ENCODE measurements at regions not wholly inside any gene's neighbourhood (a gene's known extent, or its start where the extent isn't known, plus 50 kb on each side); places are given as distances from the start of the nearest gene placed in this dataset.
A peak's percentile ranks its signal among the peaks of the same experiment; 100 is the strongest.

GRCh38 chr10:113987805-113988204 is 55.9 kb upstream of the ADRB1 start:
- Histone ChIP-seq H3K9me3 (ENCODE audit: control insufficient read depth in 4 of 4, low read length in 3 of 4) (no peaks in the 10 kb centered on the region), H3K4me1 (ENCODE audit: control insufficient read depth in 4 of 4, insufficient read depth in 4 of 4, low read length in 3 of 4) (peaks cover 0 to 4% (median 0%) of the 10 kb centered on the region in 4 donors), H3K27ac (ENCODE audit: low read depth in 1 of 2, low read length in 2 of 2) (no peak overlapping the region), H3K27me3 (ENCODE audit: control insufficient read depth in 4 of 4, insufficient read depth in 4 of 4, low read length in 3 of 4) (no peaks in the 10 kb centered on the region), H3K4me3 (ENCODE audit: low read depth in 1 of 3, low read length in 3 of 3) (no peak overlapping the region), H3K9ac (ENCODE audit: low read depth in 1 of 2, low read length in 2 of 2) (no peak overlapping the region), H3K36me3 (ENCODE audit: control insufficient read depth in 4 of 4, insufficient read depth in 3 of 4, low read depth in 1 of 4, low read length in 3 of 4) (no peaks in the 10 kb centered on the region)
- DNase-seq (ENCODE audit: low spot score): no peak
- 85% methylated on average over 2 of the region's 2 CpGs for WGBS
- TF ChIP-seq JUND (IDR thresholded peaks at IDR 0.05) (peak in 1 of 2 donors; percentile 72), YY1 (IDR thresholded peaks at IDR 0.05) (no peak)

- Histone ChIP-seq H3K9me3 (ENCODE audit: control insufficient read depth in 4 of 4, low read length in 3 of 4) (no peaks in the 10 kb centered on the region), H3K4me3 (ENCODE audit: low read depth in 1 of 3, low read length in 3 of 3) (no peak overlapping the region), H3K27ac (ENCODE audit: low read depth in 1 of 2, low read length in 2 of 2) (no peak overlapping the region), H3K36me3 (ENCODE audit: control insufficient read depth in 4 of 4, insufficient read depth in 3 of 4, low read depth in 1 of 4, low read length in 3 of 4) (no peaks in the 10 kb centered on the region), H3K9ac (ENCODE audit: low read depth in 1 of 2, low read length in 2 of 2) (no peak overlapping the region), H3K27me3 (ENCODE audit: control insufficient read depth in 4 of 4, insufficient read depth in 4 of 4, low read length in 3 of 4) (no peaks in the 10 kb centered on the region), H3K4me1 (ENCODE audit: control insufficient read depth in 4 of 4, insufficient read depth in 4 of 4, low read length in 3 of 4) (peaks cover 0 to 4% (median 0%) of the 10 kb centered on the region in 4 donors)
- WGBS: 95% methylated on average over 3 of the region's 3 CpGs
- TF ChIP-seq EGR1 (IDR thresholded peaks at IDR 0.05; ENCODE audit: low read depth in 2 of 2) (no peak), RAD21 (IDR thresholded peaks at IDR 0.05) (no peak), JUND (IDR thresholded peaks at IDR 0.05) (no peak), HNF4A (conservative IDR thresholded peaks at IDR 0.05) (no peak), FOXA2 (IDR thresholded peaks at IDR 0.05) (no peak), HNF4G (IDR thresholded peaks at IDR 0.05) (no peak), TAF1 (conservative IDR thresholded peaks at IDR 0.05) (no peak), NR2F2 (IDR thresholded peaks at IDR 0.05) (no peak), MAX (IDR thresholded peaks at IDR 0.05) (no peak), GABPA (IDR thresholded peaks at IDR 0.05 in 1 of 2, conservative IDR thresholded peaks at IDR 0.05 in 1 of 2) (no peak), CTCF (IDR thresholded peaks at IDR 0.05; ENCODE audit: low read depth, low read length, missing input control) (no peak), YY1 (IDR thresholded peaks at IDR 0.05) (no peak), ZBTB33 (IDR thresholded peaks at IDR 0.05) (no peak), RXRA (IDR thresholded peaks at IDR 0.05) (no peak), FOXA1 (IDR thresholded peaks at IDR 0.05) (no peak), SP1 (IDR thresholded peaks at IDR 0.05) (no peak)
- TF ChIP-seq, protein P1, sequence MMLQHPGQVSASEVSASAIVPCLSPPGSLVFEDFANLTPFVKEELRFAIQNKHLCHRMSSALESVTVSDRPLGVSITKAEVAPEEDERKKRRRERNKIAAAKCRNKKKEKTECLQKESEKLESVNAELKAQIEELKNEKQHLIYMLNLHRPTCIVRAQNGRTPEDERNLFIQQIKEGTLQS (IDR thresholded peaks at IDR 0.05): no peak
- TF ChIP-seq, protein P2, sequence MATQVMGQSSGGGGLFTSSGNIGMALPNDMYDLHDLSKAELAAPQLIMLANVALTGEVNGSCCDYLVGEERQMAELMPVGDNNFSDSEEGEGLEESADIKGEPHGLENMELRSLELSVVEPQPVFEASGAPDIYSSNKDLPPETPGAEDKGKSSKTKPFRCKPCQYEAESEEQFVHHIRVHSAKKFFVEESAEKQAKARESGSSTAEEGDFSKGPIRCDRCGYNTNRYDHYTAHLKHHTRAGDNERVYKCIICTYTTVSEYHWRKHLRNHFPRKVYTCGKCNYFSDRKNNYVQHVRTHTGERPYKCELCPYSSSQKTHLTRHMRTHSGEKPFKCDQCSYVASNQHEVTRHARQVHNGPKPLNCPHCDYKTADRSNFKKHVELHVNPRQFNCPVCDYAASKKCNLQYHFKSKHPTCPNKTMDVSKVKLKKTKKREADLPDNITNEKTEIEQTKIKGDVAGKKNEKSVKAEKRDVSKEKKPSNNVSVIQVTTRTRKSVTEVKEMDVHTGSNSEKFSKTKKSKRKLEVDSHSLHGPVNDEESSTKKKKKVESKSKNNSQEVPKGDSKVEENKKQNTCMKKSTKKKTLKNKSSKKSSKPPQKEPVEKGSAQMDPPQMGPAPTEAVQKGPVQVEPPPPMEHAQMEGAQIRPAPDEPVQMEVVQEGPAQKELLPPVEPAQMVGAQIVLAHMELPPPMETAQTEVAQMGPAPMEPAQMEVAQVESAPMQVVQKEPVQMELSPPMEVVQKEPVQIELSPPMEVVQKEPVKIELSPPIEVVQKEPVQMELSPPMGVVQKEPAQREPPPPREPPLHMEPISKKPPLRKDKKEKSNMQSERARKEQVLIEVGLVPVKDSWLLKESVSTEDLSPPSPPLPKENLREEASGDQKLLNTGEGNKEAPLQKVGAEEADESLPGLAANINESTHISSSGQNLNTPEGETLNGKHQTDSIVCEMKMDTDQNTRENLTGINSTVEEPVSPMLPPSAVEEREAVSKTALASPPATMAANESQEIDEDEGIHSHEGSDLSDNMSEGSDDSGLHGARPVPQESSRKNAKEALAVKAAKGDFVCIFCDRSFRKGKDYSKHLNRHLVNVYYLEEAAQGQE (IDR thresholded peaks at IDR 0.05): no peak
- no peak for DNase-seq (ENCODE audit: low spot score)
Observed at GRCh38 chr10:113988535-113988934, 55.1 kb upstream of the ADRB1 start.

All from liver (tissue), 8 donors.